Endothelial cell of umbilical vein (primary cell): ENCODE measurements at regions not wholly inside any gene's neighbourhood (a gene's known extent, or its start where the extent isn't known, plus 50 kb on each side); places are given as distances from the start of the nearest gene placed in this dataset.
A peak's percentile ranks its signal among the peaks of the same experiment; 100 is the strongest.

Source experiments
- BruUV-seq: library from RNA; stranded (reverse); fragments of 400-500 nt; replicated peaks from 2 replicates; lab custom pipeline; 2021; lab: Mats Ljungman, UMichigan
- CTCF ChIA-PET: fragments of 300-600, 350-600 bp; sonication (Branson Sonifier 250); formaldehyde crosslinking; loops from one replicate; lab custom pipeline; 2021; ENCODE audit warnings: antibody characterized with exemption, inconsistent platforms; lab: Charles Lee
- POLR2A ChIA-PET: fragments of 300-600, 350-600 bp; sonication (Branson Sonifier 250); formaldehyde crosslinking; loops from one replicate; lab custom pipeline; 2021; ENCODE audit warnings: antibody characterized with exemption, inconsistent platforms; lab: Charles Lee
- DNase-seq: peaks from one replicate; pipeline ENCODE4 v3.0.0-alpha.2; 2011; ENCODE audit warnings: low read depth, low spot score
- FAIRE-seq: peaks from 2 replicates; lab custom pipeline; 2011; peaks lifted over from hg19 to GRCh38; lab: Jason Lieb, UNC
- H2AFZ ChIP-seq: 2 replicates; pipeline ENCODE4 v1.6.0; 2012; ENCODE audit warnings: low read depth, low read length, control low read depth, inconsistent platforms
- H3K27ac ChIP-seq: 2 replicates; pipeline ENCODE4 v1.5.1; 2011; ENCODE audit warnings: low read depth, mild to moderate bottlenecking, control low read depth, low read length, moderate library complexity; ENCODE audit not compliant: insufficient read depth
- H3K27me3 ChIP-seq, 2 experiments: 2 replicates each; pipeline versions ENCODE4 v1.6.0 to v1.6.1; 2011; ENCODE audit warnings: low read length in 2 of 2, mixed read lengths in 1 of 2; ENCODE audit not compliant: control insufficient read depth in 2 of 2, insufficient read depth in 2 of 2
- H3K36me3 ChIP-seq, 2 experiments: 2 replicates in 1 of 2; 3 replicates in 1 of 2; pipeline ENCODE4 v1.5.1; 2011; ENCODE audit warnings: low read length in 2 of 2, mild to moderate bottlenecking in 1 of 2, moderate library complexity in 1 of 2; ENCODE audit not compliant: control insufficient read depth in 2 of 2, insufficient read depth in 2 of 2; ENCODE audit errors: extremely low read depth in 1 of 2
- H3K4me1 ChIP-seq: 3 replicates; pipeline ENCODE4 v1.5.1; 2011; ENCODE audit warnings: mild to moderate bottlenecking, low read length; ENCODE audit not compliant: control insufficient read depth, insufficient read depth; ENCODE audit errors: extremely low read depth
- H3K4me2 ChIP-seq: 2 replicates; pipeline ENCODE4 v1.6.1; 2011; ENCODE audit warnings: low read length, control low read depth, mixed read lengths; ENCODE audit not compliant: insufficient read depth
- H3K4me3 ChIP-seq, 3 experiments: fragments of 200-600 bp in 1 of 3; sonication (generic), shearing (Covaris generic) in 1 of 3; replicated peaks in 1 of 3; 2 replicates each; pipeline ENCODE4 v1.5.1; 2011 to 2016; ENCODE audit warnings: control low read depth in 3 of 3, low read length in 3 of 3, mild to moderate bottlenecking in 2 of 3, inconsistent platforms in 1 of 3, low read depth in 1 of 3, moderate library complexity in 1 of 3; ENCODE audit not compliant: insufficient read depth in 1 of 3
- H3K79me2 ChIP-seq: 2 replicates; pipeline ENCODE4 v1.6.0; 2012; ENCODE audit warnings: low read length, inconsistent platforms; ENCODE audit not compliant: control insufficient read depth, insufficient read depth
- H3K9ac ChIP-seq: replicated peaks from 2 replicates; pipeline ENCODE3; 2011; ENCODE audit warnings: low read length, control low read depth; ENCODE audit not compliant: insufficient read depth; ENCODE audit errors: extremely low read depth
- H3K9me1 ChIP-seq: replicated peaks from 3 replicates; pipeline ENCODE4 v1.6.0; 2011; ENCODE audit warnings: mild to moderate bottlenecking, low read length; ENCODE audit not compliant: control insufficient read depth, insufficient read depth; ENCODE audit errors: extremely low read depth
- H3K9me3 ChIP-seq: replicated peaks from 2 replicates; pipeline ENCODE4 v1.5.1; 2012; ENCODE audit warnings: low read length, inconsistent platforms; ENCODE audit not compliant: control insufficient read depth, insufficient read depth
- H4K20me1 ChIP-seq: replicated peaks from 2 replicates; pipeline ENCODE3; 2011; ENCODE audit warnings: mild to moderate bottlenecking, low read length; ENCODE audit not compliant: control insufficient read depth, insufficient read depth; ENCODE audit errors: extremely low read depth
- CTCF ChIP-seq, 2 donors: IDR thresholded peaks; 1 replicate in 1 of 2; 2 replicates in 1 of 2; pipeline ENCODE4 v1.5.1; 2011; ENCODE audit warnings: low read length in 2 of 2, mild to moderate bottlenecking in 2 of 2, moderate library complexity in 2 of 2, control low read depth in 1 of 2, inconsistent platforms in 1 of 2, low read depth in 1 of 2; ENCODE audit not compliant: insufficient read depth in 1 of 2; ENCODE audit errors: extremely low read depth in 1 of 2
- EZH2 ChIP-seq: IDR thresholded peaks from 2 replicates; pipeline ENCODE4 v1.6.1; 2012; ENCODE audit warnings: borderline replicate concordance, low read depth, mild to moderate bottlenecking, moderate library complexity, low read length, inconsistent platforms; ENCODE audit not compliant: severe bottlenecking
- FOS ChIP-seq: IDR thresholded peaks from 2 replicates; pipeline ENCODE4 v1.6.1; 2011; ENCODE audit warnings: mild to moderate bottlenecking, low read length, moderate library complexity, borderline replicate concordance; ENCODE audit not compliant: insufficient read depth
- GATA2 ChIP-seq: IDR thresholded peaks from 2 replicates; pipeline ENCODE4 v1.7.0; 2011; ENCODE audit warnings: low read depth, mild to moderate bottlenecking, moderate library complexity, mixed read lengths, low read length; ENCODE audit not compliant: insufficient read length, insufficient read depth
- JUN ChIP-seq: IDR thresholded peaks from 2 replicates; pipeline ENCODE4 v1.6.1; 2011; ENCODE audit warnings: borderline replicate concordance, low read depth; ENCODE audit not compliant: insufficient read length, insufficient read depth
- MAX ChIP-seq: IDR thresholded peaks from 2 replicates; pipeline ENCODE4 v1.6.1; 2011; ENCODE audit not compliant: insufficient read depth, insufficient read length
- MYC ChIP-seq: IDR thresholded peaks from one replicate; pipeline ENCODE4 v1.6.1; 2011; ENCODE audit warnings: mild to moderate bottlenecking, low read depth, low read length
- POLR2A ChIP-seq: IDR thresholded peaks from 2 replicates; pipeline ENCODE4 v1.6.1; 2012; ENCODE audit warnings: low read depth, mild to moderate bottlenecking, control low read depth, low read length
- POLR2AphosphoS5 ChIP-seq: IDR thresholded peaks from 2 replicates; pipeline ENCODE4 v1.6.1; 2012; ENCODE audit warnings: low read depth, mild to moderate bottlenecking, control low read depth, low read length, moderate library complexity; ENCODE audit not compliant: insufficient read depth
- dilution Hi-C: fragments of 300-500 bp; cut with MboI; formaldehyde crosslinking; loops from one replicate; pipeline ENCODE4 v1.15.0; 2019; ENCODE audit warnings: low sequenced_read_pairs; ENCODE audit not compliant: extremely low pct_ligation_motif_present
- intact Hi-C: fragments of 100-400 bp; cut with micrococcal nuclease; formaldehyde crosslinking; loops from one replicate; pipeline ENCODE4 v1.10.0; 2022

GRCh38 chr5:77143998-77144836 lies 57.1 kb upstream of the ZBED3 start:
- dilution Hi-C loops (no loop called here), intact Hi-C loops (loop anchor here (1.0 to 2.0 kb wide), 3 partner anchors 57 to 348 kb away; partner anchors contain the start of genes WDR41 and ZBED3)
- ChIA-PET CTCF (interaction anchor here (0.6 to 1.5 kb wide), 5 partner anchors 9 to 1387 kb away, joined by 3 to 5 read pairs (median 4); partner anchors contain the start of gene WDR41), POLR2A (no interaction called here)
- no peaks in the 10 kb centered on the region for H3K27me3 ChIP-seq
- H3K36me3 ChIP-seq = no peaks in the 10 kb centered on the region
- no peak overlapping the region for H3K4me2 ChIP-seq
- H3K9me1 ChIP-seq = no peaks in the 10 kb centered on the region
- no peaks in the 10 kb centered on the region for H3K9me3 ChIP-seq
- peak; percentile 77 for FAIRE-seq
- H4K20me1 ChIP-seq = no peaks in the 10 kb centered on the region
- H3K4me1 ChIP-seq = peaks cover 10% of the 10 kb centered on the region
- H3K9ac ChIP-seq = no peak overlapping the region
- no peak overlapping the region for H3K4me3 ChIP-seq
- H2AFZ ChIP-seq = no peak overlapping the region
- no peaks in the 10 kb centered on the region for H3K79me2 ChIP-seq
- peak; percentile 83 to 90 for TF ChIP-seq CTCF (IDR thresholded peaks at IDR 0.05; ENCODE audit: extremely low read depth in 1 of 2, insufficient read depth in 1 of 2, low read depth in 1 of 2, low read length in 2 of 2)
- TF ChIP-seq POLR2A = no peak
- BruUV-seq = no TSS peak
- H3K27ac ChIP-seq = no peak overlapping the region
- peak; percentile 66 for DNase-seq

GRCh38 chr5:77140350-77140749 lies 53.3 kb upstream of the ZBED3 start:
- no TSS peak for BruUV-seq
- H3K79me2 ChIP-seq = no peaks in the 10 kb centered on the region
- no peak overlapping the region for H3K4me2 ChIP-seq
- DNase-seq = no peak
- intact Hi-C loops = no loop called here
- no peaks in the 10 kb centered on the region for H3K27me3 ChIP-seq
- no peaks in the 10 kb centered on the region for H3K9me1 ChIP-seq
- H3K4me3 ChIP-seq = no peak overlapping the region
- no peak overlapping the region for H3K9ac ChIP-seq
- CTCF ChIA-PET = interaction anchor here (0.6 kb wide), 1 partner anchor 272 kb away, joined by 3 read pairs; no protein-coding TSS in a partner anchor
- H3K4me1 ChIP-seq = peaks cover 10% of the 10 kb centered on the region
- no peak for FAIRE-seq
- no peaks in the 10 kb centered on the region for H3K9me3 ChIP-seq
- no peaks in the 10 kb centered on the region for H3K36me3 ChIP-seq
- POLR2A ChIA-PET = no interaction called here
- H4K20me1 ChIP-seq = no peaks in the 10 kb centered on the region
- H3K27ac ChIP-seq = no peak overlapping the region
- peak overlapping the region; percentile 25 for H2AFZ ChIP-seq
- TF ChIP-seq CTCF (IDR thresholded peaks at IDR 0.05; ENCODE audit: extremely low read depth in 1 of 2, insufficient read depth in 1 of 2, low read depth in 1 of 2, low read length in 2 of 2) = no peak
- no peak for TF ChIP-seq FOS
- no peak for TF ChIP-seq POLR2AphosphoS5
- TF ChIP-seq POLR2A = no peak
- TF ChIP-seq MAX = no peak
- TF ChIP-seq EZH2 = no peak
- TF ChIP-seq MYC = no peak
- no peak for TF ChIP-seq JUN
- no peak for TF ChIP-seq GATA2
- dilution Hi-C loops = no loop called here
